ENCODE measurements at regions not wholly inside any gene's neighbourhood (a gene's known extent, or its start where the extent isn't known, plus 50 kb on each side); places are given as distances from the start of the nearest gene placed in this dataset.
"Not testable (repeated sequence)": the region's sequence is repeated elsewhere in the genome, so short reads cannot be mapped to it uniquely, and the experiment has no call there.

- TF ChIP-seq MXI1 (IDR thresholded peaks at IDR 0.05; ENCODE audit: low read depth, low read length) (no peak), YY1 (IDR thresholded peaks at IDR 0.05; ENCODE audit: low read depth) (no peak), ELF1 (IDR thresholded peaks at IDR 0.05) (no peak), TEAD4 (IDR thresholded peaks at IDR 0.05; ENCODE audit: borderline replicate concordance, insufficient read depth) (no peak)
Observed at GRCh38 chr19:13681509-13681908, 82.8 kb upstream of the MRI1 start (continued).

GRCh38 chr19:13680708-13681360, 83.5 kb upstream of the MRI1 start:
- H2AFZ ChIP-seq (ENCODE audit: low read depth); H3K9ac ChIP-seq; DNase-seq; H4K20me1 ChIP-seq (ENCODE audit: insufficient read depth); POLR2A ChIA-PET; H3K9me2 ChIP-seq; H3K79me2 ChIP-seq (ENCODE audit: insufficient read depth); H3F3A ChIP-seq (replicated peaks; ENCODE audit: insufficient read depth); H3K36me3 ChIP-seq (replicated peaks in 1 of 2; ENCODE audit: control insufficient read depth in 1 of 2, insufficient read depth in 2 of 2, low read length in 1 of 2); H3K9me3 ChIP-seq; H3K4me1 ChIP-seq (ENCODE audit: control insufficient read depth in 1 of 2, insufficient read depth in 2 of 2, low read depth in 1 of 2, low read length in 1 of 2); H3K4me3 ChIP-seq (ENCODE audit: low read depth in 2 of 2, low read length in 1 of 2); H3K27ac ChIP-seq (ENCODE audit: low read depth in 2 of 2, low read length in 1 of 2); H3K4me2 ChIP-seq: not testable (repeated sequence)
- peaks cover 12% of the 10 kb centered on the region; the same call in 1 of the 2 replicates for H3K27me3 ChIP-seq (ENCODE audit: insufficient read depth)
- WGBS (ENCODE audit: low lambda C conversion rate), result 13% methylated on average over 6 of the region's 7 CpGs
- CTCF ChIA-PET, result interaction anchor here (0.9 to 1.5 kb wide), 2 partner anchors 40 to 181 kb away, joined by 3 read pairs; no protein-coding TSS in a partner anchor

- H3K4me2 ChIP-seq; H3K9me3 ChIP-seq; H3K4me3 ChIP-seq (ENCODE audit: low read depth in 2 of 2, low read length in 1 of 2); H3F3A ChIP-seq (replicated peaks; ENCODE audit: insufficient read depth); H3K4me1 ChIP-seq (ENCODE audit: control insufficient read depth in 1 of 2, insufficient read depth in 2 of 2, low read depth in 1 of 2, low read length in 1 of 2); POLR2A ChIA-PET; H3K27ac ChIP-seq (ENCODE audit: low read depth in 2 of 2, low read length in 1 of 2); H3K9me2 ChIP-seq; DNase-seq; H4K20me1 ChIP-seq (ENCODE audit: insufficient read depth); CTCF ChIA-PET; H3K27me3 ChIP-seq (ENCODE audit: insufficient read depth); H3K9ac ChIP-seq; H3K79me2 ChIP-seq (ENCODE audit: insufficient read depth); H2AFZ ChIP-seq (ENCODE audit: low read depth); H3K36me3 ChIP-seq (replicated peaks in 1 of 2; ENCODE audit: control insufficient read depth in 1 of 2, insufficient read depth in 2 of 2, low read length in 1 of 2): not testable (repeated sequence)
- 18% methylated on average over 5 of the region's 5 CpGs for WGBS (ENCODE audit: low lambda C conversion rate)
Observed at GRCh38 chr19:13676967-13677366, 87.4 kb upstream of the MRI1 start.

DNA sequence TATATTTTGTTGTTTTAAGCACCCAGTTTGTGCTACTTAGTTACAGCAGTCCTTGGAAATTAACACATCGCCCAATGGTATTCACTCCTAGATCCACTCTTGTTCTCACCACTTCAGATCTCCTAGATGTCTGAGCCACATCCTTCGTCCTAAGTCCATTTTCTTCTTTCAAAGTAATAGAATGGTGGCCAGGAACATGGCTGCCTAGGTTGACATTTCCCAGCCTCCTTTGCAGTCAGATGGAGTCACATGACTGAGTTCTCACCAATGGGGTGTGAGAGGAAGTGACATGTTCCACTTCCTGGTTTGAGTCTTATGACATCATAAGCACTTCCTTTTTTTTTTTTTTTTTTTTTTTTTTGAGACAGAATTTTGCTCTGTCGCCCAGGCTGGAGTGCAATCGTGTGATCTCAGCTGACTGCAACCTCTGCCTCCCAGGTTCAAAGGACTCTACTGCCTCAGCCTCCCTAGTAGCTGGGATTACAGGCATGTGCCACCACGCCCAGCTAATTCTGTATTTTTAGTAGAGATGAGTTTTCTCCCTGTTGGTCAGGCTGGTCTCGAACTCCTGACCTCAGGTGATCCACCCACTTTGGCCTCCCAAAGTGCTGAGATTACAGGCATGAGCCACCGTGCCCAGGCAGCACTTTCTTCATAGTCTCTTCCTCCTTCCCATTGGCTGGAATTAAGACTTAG, 91.7 kb upstream of the MRI1 start:
- H4K20me1 ChIP-seq (ENCODE audit: insufficient read depth); H3K27me3 ChIP-seq (ENCODE audit: insufficient read depth); H3K9ac ChIP-seq; H3K27ac ChIP-seq (ENCODE audit: low read depth in 2 of 2, low read length in 1 of 2); H3K9me2 ChIP-seq; H3K4me1 ChIP-seq (ENCODE audit: control insufficient read depth in 1 of 2, insufficient read depth in 2 of 2, low read depth in 1 of 2, low read length in 1 of 2); H3K9me3 ChIP-seq; H3K79me2 ChIP-seq (ENCODE audit: insufficient read depth); H3F3A ChIP-seq (replicated peaks; ENCODE audit: insufficient read depth); POLR2A ChIA-PET; CTCF ChIA-PET; H3K36me3 ChIP-seq (replicated peaks in 1 of 2; ENCODE audit: control insufficient read depth in 1 of 2, insufficient read depth in 2 of 2, low read length in 1 of 2); H2AFZ ChIP-seq (ENCODE audit: low read depth); H3K4me3 ChIP-seq (ENCODE audit: low read depth in 2 of 2, low read length in 1 of 2); H3K4me2 ChIP-seq: not testable (repeated sequence)
- DNase-seq, result peak; percentile 18
- TF ChIP-seq GABPA (IDR thresholded peaks at IDR 0.05; ENCODE audit: low read depth) (peak; percentile 63), YY1 (IDR thresholded peaks at IDR 0.05; ENCODE audit: low read depth) (peak; percentile 73; the same call in 1 of the 2 replicates)
- TF ChIP-seq, protein P1, sequence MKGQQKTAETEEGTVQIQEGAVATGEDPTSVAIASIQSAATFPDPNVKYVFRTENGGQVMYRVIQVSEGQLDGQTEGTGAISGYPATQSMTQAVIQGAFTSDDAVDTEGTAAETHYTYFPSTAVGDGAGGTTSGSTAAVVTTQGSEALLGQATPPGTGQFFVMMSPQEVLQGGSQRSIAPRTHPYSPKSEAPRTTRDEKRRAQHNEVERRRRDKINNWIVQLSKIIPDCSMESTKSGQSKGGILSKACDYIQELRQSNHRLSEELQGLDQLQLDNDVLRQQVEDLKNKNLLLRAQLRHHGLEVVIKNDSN (IDR thresholded peaks at IDR 0.05; ENCODE audit: borderline replicate concordance, low read depth), result peak; percentile 75
- 38% methylated on average over 7 of the region's 7 CpGs for WGBS (ENCODE audit: low lambda C conversion rate)

Data from SK-N-SH (cell line).